HFFc6 (cell line): ENCODE measurements at regions not wholly inside any gene's neighbourhood (a gene's known extent, or its start where the extent isn't known, plus 50 kb on each side); places are given as distances from the start of the nearest gene placed in this dataset.

Source experiments
- DNase-seq: peaks from one replicate; pipeline ENCODE4 v3.0.0-alpha.2; 2018
- H3K27ac Mint-ChIP-seq: 2 replicates; pipeline ENCODE4 v1.8.0; 2020; ENCODE audit warnings: mild to moderate bottlenecking, mixed read lengths
- H3K27me3 Mint-ChIP-seq: 2 replicates; pipeline ENCODE4 v1.8.0; 2021; ENCODE audit warnings: mild to moderate bottlenecking, moderate library complexity, mixed read lengths; ENCODE audit not compliant: insufficient read depth
- H3K36me3 Mint-ChIP-seq: 2 replicates; pipeline ENCODE4 v1.8.0; 2021; ENCODE audit warnings: low read depth, mixed read lengths
- H3K4me1 Mint-ChIP-seq: 2 replicates; pipeline ENCODE4 v1.8.0; 2020; ENCODE audit warnings: low read depth, mixed read lengths
- H3K4me3 Mint-ChIP-seq: 2 replicates; pipeline ENCODE4 v1.8.0; 2020; ENCODE audit warnings: mild to moderate bottlenecking, moderate library complexity, mixed read lengths
- H3K9me3 Mint-ChIP-seq: 2 replicates; pipeline ENCODE4 v1.8.0; 2020; ENCODE audit warnings: mild to moderate bottlenecking, mixed read lengths
- CTCF ChIP-seq: fragments of 200-600 bp; sonication (generic); IDR thresholded peaks from 2 replicates; pipeline ENCODE4 v1.5.0; 2021; ENCODE audit warnings: antibody characterized with exemption, mild to moderate bottlenecking

- TF ChIP-seq CTCF = no peak
- H3K36me3 Mint-ChIP-seq = no peaks in the 10 kb centered on the region
- H3K27me3 Mint-ChIP-seq = no peaks in the 10 kb centered on the region
- no peak overlapping the region for H3K27ac Mint-ChIP-seq
- H3K4me1 Mint-ChIP-seq = peaks cover 19% of the 10 kb centered on the region; the same call in 1 of the 2 replicates
- H3K9me3 Mint-ChIP-seq = no peaks in the 10 kb centered on the region
- no peak for DNase-seq
- H3K4me3 Mint-ChIP-seq = no peak overlapping the region
Observed at GRCh38 chr5:104186510-104186909, 623.9 kb upstream of the NUDT12 start.

GRCh38 chr5:104186100-104186499 lies 623.5 kb upstream of the NUDT12 start:
- Mint-ChIP-seq H3K27me3 (no peaks in the 10 kb centered on the region), H3K36me3 (no peaks in the 10 kb centered on the region), H3K27ac (no peak overlapping the region), H3K4me3 (no peak overlapping the region), H3K9me3 (no peaks in the 10 kb centered on the region), H3K4me1 (peaks cover 19% of the 10 kb centered on the region; the same call in 1 of the 2 replicates)
- no peak for DNase-seq
- no peak for TF ChIP-seq CTCF

GRCh38 chr5:104184264-104184663 lies 621.7 kb upstream of the NUDT12 start:
- H3K27me3 Mint-ChIP-seq = no peaks in the 10 kb centered on the region
- no peak overlapping the region for H3K27ac Mint-ChIP-seq
- peaks cover 8% of the 10 kb centered on the region for H3K4me1 Mint-ChIP-seq
- H3K9me3 Mint-ChIP-seq = no peaks in the 10 kb centered on the region; the same call in 1 of the 2 replicates
- DNase-seq = no peak
- no peak overlapping the region for H3K4me3 Mint-ChIP-seq
- no peak for TF ChIP-seq CTCF
- no peaks in the 10 kb centered on the region for H3K36me3 Mint-ChIP-seq

- peak; percentile 28 for DNase-seq
Observed at GRCh38 chr5:104178829-104179456, 616.4 kb upstream of the NUDT12 start.

GRCh38 chr5:104178066-104178465 lies 615.5 kb upstream of the NUDT12 start:
- H3K4me1 Mint-ChIP-seq = peaks cover 12% of the 10 kb centered on the region; the same call in 1 of the 2 replicates
- TF ChIP-seq CTCF = no peak
- no peak for DNase-seq
- H3K27me3 Mint-ChIP-seq = no peaks in the 10 kb centered on the region
- H3K4me3 Mint-ChIP-seq = peak overlapping the region; percentile 82
- H3K9me3 Mint-ChIP-seq = no peaks in the 10 kb centered on the region; the same call in 1 of the 2 replicates
- no peaks in the 10 kb centered on the region for H3K36me3 Mint-ChIP-seq
- no peak overlapping the region for H3K27ac Mint-ChIP-seq

More at GRCh38 chr5:104178829-104179456, 616.4 kb upstream of the NUDT12 start:
- no peak overlapping the region for H3K27ac Mint-ChIP-seq
- TF ChIP-seq CTCF = peak; percentile 83
- H3K4me3 Mint-ChIP-seq = peak overlapping the region; percentile 69; the same call in 1 of the 2 replicates
- H3K27me3 Mint-ChIP-seq = no peaks in the 10 kb centered on the region
- H3K4me1 Mint-ChIP-seq = peaks cover 12% of the 10 kb centered on the region; the same call in 1 of the 2 replicates
- no peaks in the 10 kb centered on the region; the same call in 1 of the 2 replicates for H3K9me3 Mint-ChIP-seq
- no peaks in the 10 kb centered on the region for H3K36me3 Mint-ChIP-seq
